Astrocyte (in vitro differentiated cells and primary cell): ENCODE measurements at regions not wholly inside any gene's neighbourhood (a gene's known extent, or its start where the extent isn't known, plus 50 kb on each side); places are given as distances from the start of the nearest gene placed in this dataset.

Experiments
- DNase-seq: peaks from one replicate; pipeline ENCODE4 v3.0.0-alpha.2; 2010; ENCODE audit warnings: low read depth
- FAIRE-seq: peaks from 2 replicates; lab custom pipeline; 2011; peaks lifted over from hg19 to GRCh38; lab: Jason Lieb, UNC
- H2AFZ ChIP-seq: 2 replicates; pipeline ENCODE4 v1.6.0; 2012; ENCODE audit warnings: low read depth, low read length, inconsistent platforms
- H3K27ac ChIP-seq: 2 replicates; pipeline ENCODE4 v1.5.1; 2011; ENCODE audit warnings: low read depth, low read length, inconsistent platforms
- H3K27me3 ChIP-seq: 2 replicates; pipeline ENCODE4 v1.6.0; 2011; ENCODE audit warnings: low read length, inconsistent platforms; ENCODE audit not compliant: insufficient read depth
- H3K36me3 ChIP-seq: 2 replicates; pipeline ENCODE4 v1.5.1; 2011; ENCODE audit warnings: low read length, inconsistent platforms; ENCODE audit not compliant: insufficient read depth
- H3K4me1 ChIP-seq: 2 replicates; pipeline ENCODE4 v1.5.1; 2011; ENCODE audit warnings: low read length, inconsistent platforms; ENCODE audit not compliant: insufficient read depth
- H3K4me2 ChIP-seq: 2 replicates; pipeline ENCODE4 v1.6.0; 2012; ENCODE audit warnings: low read length, inconsistent platforms
- H3K4me3 ChIP-seq: 2 replicates; pipeline ENCODE4 v1.5.1; 2011; ENCODE audit warnings: low read depth, mild to moderate bottlenecking, low read length, inconsistent platforms; ENCODE audit not compliant: insufficient read depth
- H3K79me2 ChIP-seq: 2 replicates; pipeline ENCODE4 v1.6.0; 2012; ENCODE audit warnings: mild to moderate bottlenecking, low read length, inconsistent platforms; ENCODE audit not compliant: insufficient read depth
- H3K9ac ChIP-seq: 2 replicates; pipeline ENCODE4 v1.6.0; 2012; ENCODE audit warnings: mild to moderate bottlenecking, low read length, inconsistent platforms
- H3K9me3 ChIP-seq: 2 replicates; pipeline ENCODE4 v1.5.1; 2012; ENCODE audit warnings: low read depth, mild to moderate bottlenecking, low read length, inconsistent platforms; ENCODE audit not compliant: insufficient read depth
- H4K20me1 ChIP-seq: 2 replicates; pipeline ENCODE4 v1.6.0; 2012; ENCODE audit warnings: low read length, inconsistent platforms; ENCODE audit not compliant: insufficient read depth
- H3K27ac Mint-ChIP-seq: one replicate; pipeline ENCODE4 v1.8.0; 2021; ENCODE audit warnings: mild to moderate bottlenecking, mixed read lengths; ENCODE audit not compliant: unreplicated experiment
- H3K27me3 Mint-ChIP-seq: one replicate; pipeline ENCODE4 v1.8.0; 2021; ENCODE audit warnings: low read depth, mixed read lengths; ENCODE audit not compliant: unreplicated experiment
- H3K36me3 Mint-ChIP-seq: one replicate; pipeline ENCODE4 v1.8.0; 2021; ENCODE audit warnings: low read depth, mixed read lengths; ENCODE audit not compliant: unreplicated experiment
- H3K4me1 Mint-ChIP-seq: one replicate; pipeline ENCODE4 v1.8.0; 2021; ENCODE audit warnings: low read depth, mixed read lengths; ENCODE audit not compliant: unreplicated experiment
- H3K4me3 Mint-ChIP-seq: one replicate; pipeline ENCODE4 v1.8.0; 2021; ENCODE audit warnings: mild to moderate bottlenecking, moderate library complexity, mixed read lengths; ENCODE audit not compliant: unreplicated experiment
- H3K9me3 Mint-ChIP-seq: one replicate; pipeline ENCODE4 v1.8.0; 2021; ENCODE audit warnings: mild to moderate bottlenecking, mixed read lengths; ENCODE audit not compliant: unreplicated experiment
- CTCF ChIP-seq: IDR thresholded peaks from 2 replicates; pipeline ENCODE4 v1.5.1; 2011; ENCODE audit warnings: low read depth, mild to moderate bottlenecking, inconsistent platforms, low read length, moderate library complexity; ENCODE audit not compliant: insufficient read depth
- EZH2 ChIP-seq: IDR thresholded peaks from 2 replicates; pipeline ENCODE4 v1.6.1; 2012; ENCODE audit warnings: mild to moderate bottlenecking, low read length, inconsistent platforms; ENCODE audit not compliant: insufficient read depth

GRCh38 chr2:8622924-8623465 lies 58.9 kb upstream of the ID2 start:
- no peaks in the 10 kb centered on the region for H3K9me3 ChIP-seq
- Mint-ChIP-seq H3K9me3 (peaks cover 1% of the 10 kb centered on the region), H3K36me3 (no peaks in the 10 kb centered on the region), H3K4me3 (no peak overlapping the region), H3K27me3 (peaks cover 47% of the 10 kb centered on the region), H3K27ac (no peak overlapping the region), H3K4me1 (no peaks in the 10 kb centered on the region)
- no peak overlapping the region for H2AFZ ChIP-seq
- H3K36me3 ChIP-seq, result no peaks in the 10 kb centered on the region
- H3K79me2 ChIP-seq, result no peaks in the 10 kb centered on the region
- DNase-seq (no peak), FAIRE-seq (no peak)
- no peak overlapping the region for H3K9ac ChIP-seq
- H3K27ac ChIP-seq, result no peak overlapping the region
- H3K27me3 ChIP-seq, result no peaks in the 10 kb centered on the region
- no peak for TF ChIP-seq EZH2
- no peak for TF ChIP-seq CTCF
- no peaks in the 10 kb centered on the region for H4K20me1 ChIP-seq
- H3K4me3 ChIP-seq, result no peak overlapping the region
- H3K4me2 ChIP-seq, result no peak overlapping the region
- H3K4me1 ChIP-seq, result no peaks in the 10 kb centered on the region

GRCh38 chr2:8623576-8623957 lies 58.3 kb upstream of the ID2 start:
- Mint-ChIP-seq H3K27me3 (peaks cover 43% of the 10 kb centered on the region), H3K27ac (no peak overlapping the region), H3K4me3 (no peak overlapping the region), H3K4me1 (no peaks in the 10 kb centered on the region), H3K9me3 (peaks cover 1% of the 10 kb centered on the region), H3K36me3 (no peaks in the 10 kb centered on the region)
- Histone ChIP-seq H4K20me1 (no peaks in the 10 kb centered on the region), H3K4me3 (no peak overlapping the region), H2AFZ (no peak overlapping the region), H3K9me3 (no peaks in the 10 kb centered on the region), H3K27ac (no peak overlapping the region), H3K36me3 (no peaks in the 10 kb centered on the region), H3K4me1 (no peaks in the 10 kb centered on the region), H3K79me2 (no peaks in the 10 kb centered on the region), H3K4me2 (no peak overlapping the region), H3K9ac (no peak overlapping the region), H3K27me3 (no peaks in the 10 kb centered on the region)
- no peak for DNase-seq
- no peak for TF ChIP-seq CTCF
- no peak for TF ChIP-seq EZH2
- FAIRE-seq, result no peak

DNA sequence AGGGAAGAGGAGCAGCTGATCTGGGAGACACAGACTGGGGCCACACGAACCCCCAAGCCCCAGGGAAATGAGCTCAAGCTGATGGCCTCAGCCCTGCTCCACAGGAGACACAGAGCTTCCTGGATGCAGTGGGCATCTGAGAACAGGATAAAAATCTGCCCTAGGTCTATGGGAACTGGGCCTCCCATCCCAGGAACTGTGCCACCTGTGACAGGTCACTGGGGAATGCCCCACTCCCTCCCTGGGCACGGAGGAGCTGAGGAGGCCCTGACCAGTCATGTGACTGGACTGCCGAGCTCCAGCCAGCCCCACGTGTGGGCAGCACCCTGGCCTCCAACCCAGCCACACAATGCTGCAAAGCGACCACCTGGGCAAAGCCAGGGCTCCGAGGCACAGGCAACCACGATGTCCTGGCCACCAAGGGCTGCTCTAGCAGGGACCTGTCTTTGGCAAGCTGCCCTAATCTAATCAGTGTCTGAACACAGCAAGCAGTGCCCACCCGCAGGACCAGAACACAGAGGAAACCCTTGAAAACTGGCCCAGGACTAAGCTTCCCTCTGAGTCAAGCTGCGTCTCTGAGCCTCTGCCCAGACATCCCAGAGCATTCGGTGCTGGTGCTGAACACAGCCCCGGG lies 57.8 kb upstream of the ID2 start:
- no peak overlapping the region for H3K9ac ChIP-seq
- peak overlapping the region; percentile 11 for H3K4me3 Mint-ChIP-seq
- no peak overlapping the region for H3K4me2 ChIP-seq
- H3K36me3 Mint-ChIP-seq, result no peaks in the 10 kb centered on the region
- no peak overlapping the region for H2AFZ ChIP-seq
- FAIRE-seq (no peak), DNase-seq (no peak)
- H3K27me3 ChIP-seq, result no peaks in the 10 kb centered on the region
- H3K27ac ChIP-seq, result no peak overlapping the region
- H3K9me3 Mint-ChIP-seq, result peaks cover 1% of the 10 kb centered on the region
- H3K4me1 Mint-ChIP-seq, result no peaks in the 10 kb centered on the region
- H3K36me3 ChIP-seq, result no peaks in the 10 kb centered on the region
- H3K4me3 ChIP-seq, result no peak overlapping the region
- H3K4me1 ChIP-seq, result no peaks in the 10 kb centered on the region
- no peak for TF ChIP-seq EZH2
- no peak for TF ChIP-seq CTCF
- no peaks in the 10 kb centered on the region for H3K79me2 ChIP-seq
- peaks cover 45% of the 10 kb centered on the region for H3K27me3 Mint-ChIP-seq
- H4K20me1 ChIP-seq, result no peaks in the 10 kb centered on the region
- H3K27ac Mint-ChIP-seq, result no peak overlapping the region
- H3K9me3 ChIP-seq, result no peaks in the 10 kb centered on the region
